Activated gamma-delta T cell treated with Interleukin-2 at 50 U/mL for 16 hours (primary cell): ENCODE measurements at regions not wholly inside any gene's neighbourhood (a gene's known extent, or its start where the extent isn't known, plus 50 kb on each side); places are given as distances from the start of the nearest gene placed in this dataset.

ENCODE experiments used
- DNase-seq: peaks from one replicate; pipeline ENCODE4 v3.0.0-alpha.2; 2020

GRCh38 chrX:10021461-10022272 is 54.5 kb downstream of the CLDN34 start:
- DNase-seq = no peak

DNA sequence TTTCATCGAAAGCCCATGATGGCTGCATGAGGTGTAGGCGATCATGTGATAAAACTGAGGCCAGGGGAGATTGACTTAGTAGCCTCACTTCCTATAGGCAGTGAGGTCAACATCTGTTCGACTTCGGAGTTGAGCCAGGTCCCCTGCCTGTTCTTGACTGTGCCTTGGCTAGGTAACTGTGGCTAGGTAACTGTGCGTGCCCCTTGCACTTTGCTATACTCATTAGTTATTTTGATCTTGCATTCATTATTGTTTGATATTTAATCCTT is 55.0 kb downstream of the CLDN34 start:
- no peak for DNase-seq

GRCh38 chrX:10022580-10023245 is 55.6 kb downstream of the CLDN34 start:
- no peak for DNase-seq

GRCh38 chrX:10023821-10024220 is 56.7 kb downstream of the CLDN34 start:
- DNase-seq = no peak

DNA sequence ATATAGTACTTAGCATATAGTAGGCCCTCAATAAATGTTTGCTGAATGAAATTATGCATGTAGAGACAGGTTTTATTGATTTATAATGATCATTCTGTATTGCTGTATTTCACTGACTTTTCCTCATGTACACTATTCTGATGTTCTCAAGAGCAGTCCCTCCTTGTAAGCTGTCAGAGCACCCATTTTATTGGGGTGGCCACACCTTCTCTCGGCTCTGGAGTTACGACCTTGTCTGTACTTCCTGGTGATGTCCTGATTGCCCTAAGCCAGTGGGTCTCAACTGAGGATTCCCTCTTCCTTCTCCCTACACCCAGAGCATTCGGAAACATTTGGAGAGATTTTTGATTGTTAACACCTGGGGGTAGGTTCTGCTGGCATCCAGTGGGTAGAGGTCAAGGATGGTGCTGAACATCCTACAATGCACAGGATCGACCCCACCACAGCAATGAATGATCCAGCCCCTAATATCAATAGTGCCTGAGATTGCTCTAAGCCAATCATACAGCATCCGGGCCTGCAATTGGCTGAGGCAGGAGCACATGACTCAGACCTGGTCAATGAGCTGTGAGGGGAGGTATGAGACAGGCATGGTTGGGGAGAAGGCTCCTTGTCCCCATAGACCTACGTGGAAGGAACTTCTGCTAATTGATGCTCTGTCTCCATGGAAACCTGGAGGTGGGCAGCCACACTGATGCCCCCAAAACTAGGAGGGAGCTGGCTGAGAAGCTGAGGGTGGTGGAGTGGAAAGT is 58.8 kb downstream of the CLDN34 start:
- no peak for DNase-seq

GRCh38 chrX:10028283-10029104 is 61.3 kb downstream of the CLDN34 start:
- DNase-seq = no peak

GRCh38 chrX:10030570-10030969 is 63.4 kb downstream of the CLDN34 start:
- DNase-seq = no peak

DNA sequence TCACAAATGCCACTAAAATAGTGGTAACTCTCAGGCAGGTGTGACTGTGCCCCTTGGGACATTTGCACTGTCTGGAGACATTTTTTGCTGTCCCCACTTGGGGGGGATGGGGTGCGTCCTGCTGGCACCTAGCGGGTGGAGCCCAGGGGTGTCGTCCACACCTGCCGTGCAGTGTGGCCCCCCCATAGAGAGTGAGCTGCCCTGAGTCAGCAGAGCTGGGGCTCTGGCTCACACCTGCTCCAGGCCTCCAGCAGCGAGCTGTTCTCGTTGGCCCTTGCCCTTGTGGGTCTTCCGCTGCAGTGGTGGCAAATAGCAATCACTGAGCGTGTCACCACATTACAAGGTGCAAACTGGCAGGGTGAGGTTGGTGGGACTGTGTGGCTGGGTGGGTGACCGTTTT is 64.6 kb downstream of the CLDN34 start:
- no peak for DNase-seq

DNA sequence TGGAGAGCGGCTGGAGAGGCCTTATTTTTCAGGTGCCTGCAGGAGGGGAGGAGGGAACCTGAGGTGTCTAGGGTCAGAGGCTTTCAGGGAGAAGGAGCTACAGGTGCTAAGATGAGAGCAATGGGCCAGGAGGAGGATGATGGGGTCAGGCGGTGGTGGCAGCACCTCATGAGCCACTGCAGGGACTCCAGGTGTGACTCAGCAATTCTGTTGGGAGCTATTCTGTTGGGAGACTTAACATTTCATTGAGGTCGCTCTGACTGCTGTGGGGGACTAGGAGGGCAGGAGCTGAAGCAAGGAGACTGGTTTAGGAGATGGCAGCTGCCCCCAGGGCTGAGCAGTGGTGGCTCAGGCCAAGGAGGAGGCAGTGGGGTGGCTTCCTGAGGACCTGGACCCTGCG is 65.0 kb downstream of the CLDN34 start:
- DNase-seq = no peak

DNA sequence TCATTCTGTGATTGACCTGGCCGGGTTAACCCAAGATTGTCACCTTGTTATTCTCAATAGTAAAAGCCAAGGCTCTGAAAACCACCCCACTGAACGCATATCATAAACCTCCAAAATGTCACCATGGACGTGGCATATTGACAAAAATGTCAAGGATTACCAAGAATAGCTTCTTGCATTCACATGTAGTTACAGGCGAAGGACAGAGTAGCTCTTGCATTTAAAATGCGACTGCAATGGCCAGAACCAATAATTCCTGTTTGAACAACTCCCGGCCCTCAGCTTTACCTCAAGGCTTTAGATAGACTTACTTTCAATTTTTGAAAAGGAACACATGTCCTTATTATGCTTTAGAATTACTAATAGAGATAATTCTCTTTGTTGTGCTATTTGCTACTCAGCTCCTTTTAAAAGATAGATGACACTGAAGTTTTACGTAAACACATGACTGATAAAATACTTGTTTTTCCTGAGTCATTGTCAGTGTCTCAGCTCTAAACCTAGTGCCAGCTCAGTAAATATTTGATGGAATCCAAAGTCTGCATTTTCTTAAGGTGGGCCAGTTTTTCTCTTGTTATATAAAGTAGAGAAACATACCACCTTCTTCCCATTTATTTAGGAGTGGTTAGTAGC is 66.3 kb downstream of the CLDN34 start:
- DNase-seq = no peak

- DNase-seq = no peak
These were observed 67.6 kb downstream of the CLDN34 start for GRCh38 chrX:10034740-10035260.

- no peak for DNase-seq
These were observed 71.4 kb downstream of the CLDN34 start for GRCh38 chrX:10038585-10038984.

DNA sequence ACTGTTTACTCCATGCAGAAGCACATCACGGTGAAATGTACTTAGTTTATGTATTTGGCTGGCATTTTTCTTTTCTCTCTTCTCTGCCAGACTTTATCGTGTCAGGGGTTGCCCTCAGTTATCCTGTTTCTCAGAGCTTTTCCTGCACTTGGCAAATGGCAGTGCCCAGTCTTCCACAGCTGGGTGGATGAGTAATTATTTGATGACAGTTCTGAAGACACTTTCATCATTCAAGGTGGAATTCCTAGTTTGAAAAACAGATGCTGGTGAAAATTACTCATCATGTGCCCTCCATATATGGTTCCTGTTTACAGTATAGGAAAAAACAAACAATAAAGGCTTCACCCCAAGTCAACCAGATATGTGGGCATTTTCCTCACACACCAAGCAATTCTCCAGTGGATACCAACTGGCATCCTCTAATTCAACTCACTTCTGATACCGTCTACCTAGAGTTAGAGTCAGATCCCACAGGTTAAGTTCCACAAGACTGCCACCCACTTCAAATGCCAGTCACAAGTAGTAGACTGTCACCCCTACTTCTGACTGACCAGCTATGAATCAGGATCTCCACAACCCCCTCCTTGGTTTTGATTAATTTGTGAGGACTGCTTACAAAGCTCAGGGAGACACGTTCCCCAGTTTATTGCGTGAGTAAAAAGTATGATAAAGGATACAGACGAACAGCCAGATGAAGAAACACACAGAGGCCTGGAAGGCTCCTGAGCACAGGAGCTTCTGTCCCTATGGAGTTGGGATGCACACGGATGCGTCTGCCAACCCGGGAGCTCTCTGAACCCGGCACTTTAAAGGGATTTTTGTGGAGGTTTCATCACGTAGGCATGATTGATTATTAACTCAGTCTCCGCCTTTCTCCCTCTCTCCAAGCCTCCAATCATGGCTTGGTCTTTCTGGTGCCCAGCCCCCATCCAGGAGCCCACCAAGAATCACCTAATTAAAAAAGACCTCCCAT is 72.9 kb downstream of the CLDN34 start:
- DNase-seq = no peak

GRCh38 chrX:10040961-10041360 is 73.8 kb downstream of the CLDN34 start:
- DNase-seq = no peak

GRCh38 chrX:10041383-10041782 is 74.2 kb downstream of the CLDN34 start:
- DNase-seq = no peak

GRCh38 chrX:10042055-10042454 is 74.9 kb downstream of the CLDN34 start:
- DNase-seq = no peak

DNA sequence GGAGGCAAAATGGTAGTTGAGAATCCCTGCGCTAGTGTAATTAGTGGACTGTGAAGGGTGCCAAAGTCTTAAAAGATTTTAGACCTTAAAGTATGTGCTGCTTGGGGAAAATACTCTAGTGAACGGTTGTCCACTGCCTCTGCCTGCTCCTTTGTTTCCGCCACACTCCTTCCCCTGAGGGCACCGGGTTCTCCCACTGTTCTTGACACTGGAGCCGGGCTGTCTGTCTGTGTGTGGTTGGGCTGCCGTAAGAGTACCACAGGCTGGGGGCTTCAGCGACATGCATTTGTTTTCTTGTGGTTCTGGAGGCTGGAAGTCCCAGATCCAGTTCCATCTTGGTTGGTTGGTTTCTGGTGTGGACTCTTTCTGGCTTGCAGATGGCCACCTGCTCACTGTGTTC is 76.2 kb downstream of the CLDN34 start:
- DNase-seq = no peak

- no peak for DNase-seq
These were observed 76.9 kb downstream of the CLDN34 start for GRCh38 chrX:10044021-10044420.

GRCh38 chrX:10045327-10046000 is 78.3 kb downstream of the CLDN34 start:
- DNase-seq = no peak

- DNase-seq = no peak
These were observed 80.0 kb downstream of the CLDN34 start for GRCh38 chrX:10047133-10047532.

GRCh38 chrX:10047631-10048030 is 80.5 kb downstream of the CLDN34 start:
- no peak for DNase-seq
